Osteoblast (primary cell): ENCODE measurements at regions not wholly inside any gene's neighbourhood (a gene's known extent, or its start where the extent isn't known, plus 50 kb on each side); places are given as distances from the start of the nearest gene placed in this dataset.

ENCODE experiments used
- DNase-seq: peaks from one replicate; pipeline ENCODE4 v3.0.0; 2011; ENCODE audit warnings: low spot score, mixed read lengths; ENCODE audit not compliant: insufficient read length; ENCODE audit errors: missing footprints
- H2AFZ ChIP-seq: 2 replicates; pipeline ENCODE4 v1.6.0; 2011; ENCODE audit warnings: mild to moderate bottlenecking, low read length
- H3K27ac ChIP-seq: 2 replicates; pipeline ENCODE4 v1.5.1; 2011; ENCODE audit warnings: mild to moderate bottlenecking, low read depth, low read length, moderate library complexity
- H3K27me3 ChIP-seq: 2 replicates; pipeline ENCODE4 v1.6.0; 2012; ENCODE audit warnings: mild to moderate bottlenecking, control low read depth, inconsistent platforms, low read length, moderate library complexity; ENCODE audit not compliant: insufficient read depth
- H3K36me3 ChIP-seq: 2 replicates; pipeline ENCODE4 v1.5.1; 2011; ENCODE audit warnings: mild to moderate bottlenecking, low read length, control low read depth, moderate library complexity; ENCODE audit not compliant: insufficient read depth
- H3K4me1 ChIP-seq: 2 replicates; pipeline ENCODE4 v1.5.1; 2011; ENCODE audit warnings: mild to moderate bottlenecking, low read length, control low read depth, moderate library complexity; ENCODE audit not compliant: insufficient read depth
- H3K4me2 ChIP-seq: 2 replicates; pipeline ENCODE4 v1.6.0; 2011; ENCODE audit warnings: mild to moderate bottlenecking, low read length; ENCODE audit not compliant: insufficient read depth
- H3K4me3 ChIP-seq: fragments of 200-600 bp; sonication (generic); 3 replicates; pipeline ENCODE4 v1.5.1; 2012; ENCODE audit warnings: mild to moderate bottlenecking, low read length, inconsistent platforms; ENCODE audit not compliant: insufficient read depth
- H3K79me2 ChIP-seq: 2 replicates; pipeline ENCODE4 v1.6.0; 2012; ENCODE audit warnings: mild to moderate bottlenecking, low read length, control low read depth, inconsistent platforms; ENCODE audit not compliant: insufficient read depth
- H3K9me3 ChIP-seq: 2 replicates; pipeline ENCODE4 v1.5.1; 2011; ENCODE audit warnings: low read depth, low read length, control low read depth
- H4K20me1 ChIP-seq: 2 replicates; pipeline ENCODE4 v1.6.0; 2012; ENCODE audit warnings: mild to moderate bottlenecking, low read length, control low read depth; ENCODE audit not compliant: insufficient read depth
- TF ChIP-seq, protein P1 (sequence below): IDR thresholded peaks from 2 replicates; pipeline ENCODE4 v1.5.1; 2011; ENCODE audit warnings: mild to moderate bottlenecking, low read depth, low read length, moderate library complexity; ENCODE audit errors: extremely low read depth

DNA sequence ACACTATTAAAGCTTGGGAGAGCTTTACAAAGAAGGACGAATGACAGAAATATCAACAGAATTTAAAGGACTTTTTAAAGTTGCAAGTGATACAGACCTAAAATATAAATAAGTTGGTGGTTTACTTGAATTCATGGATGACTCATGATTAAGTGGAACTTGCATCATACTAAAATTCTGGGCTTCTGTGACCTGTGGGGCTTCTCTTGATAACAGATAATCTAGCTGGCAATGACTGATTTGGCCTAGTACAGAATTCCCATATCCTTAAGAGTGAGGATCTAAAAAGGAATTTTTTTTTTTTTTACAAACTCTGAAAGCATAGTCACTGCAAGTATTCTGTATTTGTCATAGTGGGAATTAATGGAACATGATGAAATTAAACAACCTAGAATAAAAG lies 543.7 kb upstream of the SGCD start:
- no peak for DNase-seq
- no peak overlapping the region for H3K4me3 ChIP-seq
- H3K4me2 ChIP-seq = no peak overlapping the region
- no peak overlapping the region for H3K27ac ChIP-seq
- no peaks in the 10 kb centered on the region for H4K20me1 ChIP-seq
- H3K9me3 ChIP-seq = peaks cover 2% of the 10 kb centered on the region
- no peak overlapping the region for H2AFZ ChIP-seq
- TF ChIP-seq, protein P1, sequence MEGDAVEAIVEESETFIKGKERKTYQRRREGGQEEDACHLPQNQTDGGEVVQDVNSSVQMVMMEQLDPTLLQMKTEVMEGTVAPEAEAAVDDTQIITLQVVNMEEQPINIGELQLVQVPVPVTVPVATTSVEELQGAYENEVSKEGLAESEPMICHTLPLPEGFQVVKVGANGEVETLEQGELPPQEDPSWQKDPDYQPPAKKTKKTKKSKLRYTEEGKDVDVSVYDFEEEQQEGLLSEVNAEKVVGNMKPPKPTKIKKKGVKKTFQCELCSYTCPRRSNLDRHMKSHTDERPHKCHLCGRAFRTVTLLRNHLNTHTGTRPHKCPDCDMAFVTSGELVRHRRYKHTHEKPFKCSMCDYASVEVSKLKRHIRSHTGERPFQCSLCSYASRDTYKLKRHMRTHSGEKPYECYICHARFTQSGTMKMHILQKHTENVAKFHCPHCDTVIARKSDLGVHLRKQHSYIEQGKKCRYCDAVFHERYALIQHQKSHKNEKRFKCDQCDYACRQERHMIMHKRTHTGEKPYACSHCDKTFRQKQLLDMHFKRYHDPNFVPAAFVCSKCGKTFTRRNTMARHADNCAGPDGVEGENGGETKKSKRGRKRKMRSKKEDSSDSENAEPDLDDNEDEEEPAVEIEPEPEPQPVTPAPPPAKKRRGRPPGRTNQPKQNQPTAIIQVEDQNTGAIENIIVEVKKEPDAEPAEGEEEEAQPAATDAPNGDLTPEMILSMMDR = no peak
- no peaks in the 10 kb centered on the region for H3K36me3 ChIP-seq
- no peaks in the 10 kb centered on the region for H3K27me3 ChIP-seq
- H3K79me2 ChIP-seq = no peaks in the 10 kb centered on the region
- H3K4me1 ChIP-seq = no peaks in the 10 kb centered on the region

DNA sequence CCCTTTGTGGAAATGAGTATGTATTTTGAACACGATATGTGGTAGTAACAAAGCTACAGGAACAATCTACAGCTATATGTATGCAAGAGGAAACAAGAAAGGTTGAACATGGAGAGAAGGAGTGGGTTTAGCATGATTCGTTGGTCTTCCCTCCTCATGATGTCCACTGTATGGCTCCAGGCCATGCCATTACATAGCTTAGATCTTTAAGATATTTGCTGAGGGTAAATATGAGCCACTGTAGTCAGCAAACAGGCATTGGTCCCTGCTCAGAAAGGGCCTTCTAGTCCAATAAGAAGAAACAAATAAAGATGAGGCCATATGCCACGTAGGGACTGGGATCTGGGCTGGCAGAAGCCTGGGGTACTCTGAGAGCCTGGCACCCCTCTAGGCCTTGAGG lies 543.2 kb upstream of the SGCD start:
- Histone ChIP-seq H3K4me2 (no peak overlapping the region), H4K20me1 (no peaks in the 10 kb centered on the region), H3K79me2 (no peaks in the 10 kb centered on the region), H3K4me3 (no peak overlapping the region), H3K4me1 (no peaks in the 10 kb centered on the region), H3K27ac (no peak overlapping the region), H3K36me3 (no peaks in the 10 kb centered on the region), H3K9me3 (peaks cover 2% of the 10 kb centered on the region), H3K27me3 (no peaks in the 10 kb centered on the region), H2AFZ (no peak overlapping the region)
- no peak for DNase-seq
- TF ChIP-seq, protein P1 = no peak

DNA sequence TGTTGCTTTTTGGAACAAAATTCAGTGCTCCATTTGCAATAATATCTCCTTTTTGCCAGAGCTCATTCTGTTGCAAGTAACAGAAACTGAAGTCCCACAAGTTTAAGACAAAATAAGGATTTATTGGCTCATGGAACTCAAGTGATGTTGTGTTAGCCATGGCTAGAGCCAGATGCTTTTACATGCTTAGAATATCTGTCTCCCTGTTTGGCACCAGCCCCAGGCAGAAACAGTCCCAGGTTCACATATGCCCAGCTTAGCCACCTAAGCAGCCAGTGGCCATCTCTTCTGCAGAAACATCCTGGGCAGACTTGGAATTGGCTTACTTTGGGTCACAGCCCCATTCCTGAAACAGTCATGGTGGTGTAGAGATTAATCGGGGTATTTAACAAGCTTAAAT lies 540.9 kb upstream of the SGCD start:
- no peak overlapping the region for H3K27ac ChIP-seq
- H3K4me2 ChIP-seq = no peak overlapping the region
- H3K79me2 ChIP-seq = no peaks in the 10 kb centered on the region
- H3K4me3 ChIP-seq = no peak overlapping the region
- H4K20me1 ChIP-seq = no peaks in the 10 kb centered on the region
- H3K4me1 ChIP-seq = no peaks in the 10 kb centered on the region
- TF ChIP-seq, protein P1 = no peak
- H3K36me3 ChIP-seq = no peaks in the 10 kb centered on the region
- H3K27me3 ChIP-seq = no peaks in the 10 kb centered on the region
- DNase-seq = no peak
- H2AFZ ChIP-seq = no peak overlapping the region
- H3K9me3 ChIP-seq = peaks cover 2% of the 10 kb centered on the region

DNA sequence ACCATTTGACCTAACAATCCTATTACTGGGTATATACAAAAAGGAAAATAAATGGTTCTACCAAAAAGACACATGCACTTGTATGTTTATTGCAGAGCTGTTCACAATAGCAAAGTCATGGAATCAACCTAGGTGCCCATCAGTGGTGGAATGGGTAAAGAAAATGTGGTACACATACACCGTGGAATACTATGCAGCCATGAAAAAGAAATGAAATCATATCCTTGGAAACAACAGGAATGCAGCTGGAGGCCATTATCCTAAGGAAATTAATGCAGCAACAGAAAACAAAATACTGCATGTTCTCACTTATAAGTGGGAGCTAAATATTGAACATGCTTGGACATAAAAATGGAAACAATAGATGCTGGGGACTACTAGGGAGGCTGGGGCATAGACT lies 534.1 kb upstream of the SGCD start:
- Histone ChIP-seq H3K4me3 (no peak overlapping the region), H3K27me3 (no peaks in the 10 kb centered on the region), H3K4me1 (no peaks in the 10 kb centered on the region), H3K27ac (no peak overlapping the region), H2AFZ (no peak overlapping the region), H3K9me3 (peaks cover 5% of the 10 kb centered on the region), H3K4me2 (no peak overlapping the region), H4K20me1 (no peaks in the 10 kb centered on the region), H3K79me2 (no peaks in the 10 kb centered on the region), H3K36me3 (no peaks in the 10 kb centered on the region)
- DNase-seq = no peak
- TF ChIP-seq, protein P1 = no peak
